Posterior cingulate gyrus (tissue), 11 donors: ENCODE measurements at regions not wholly inside any gene's neighbourhood (a gene's known extent, or its start where the extent isn't known, plus 50 kb on each side); places are given as distances from the start of the nearest gene placed in this dataset.

Experiments used
- DNase-seq, 10 donors: peaks; one replicate each; pipeline versions ENCODE4 v3.0.0 to v3.0.0-alpha.2; 2020 to 2021; ENCODE audit warnings: mixed read lengths in 3 of 10
- intact Hi-C: fragments of 100-400 bp; cut with DNase I; formaldehyde crosslinking; loops from one replicate; pipeline ENCODE4 v1.15.1; 2023

GRCh38 chr1:222123111-222123510 is 381.2 kb upstream of the DUSP10 start:
- DNase-seq, result no peak
- intact Hi-C loops, result no loop called here

- DNase-seq, result no peak
- intact Hi-C loops, result no loop called here
These were observed 375.9 kb upstream of the DUSP10 start for GRCh38 chr1:222117809-222118208.

DNA sequence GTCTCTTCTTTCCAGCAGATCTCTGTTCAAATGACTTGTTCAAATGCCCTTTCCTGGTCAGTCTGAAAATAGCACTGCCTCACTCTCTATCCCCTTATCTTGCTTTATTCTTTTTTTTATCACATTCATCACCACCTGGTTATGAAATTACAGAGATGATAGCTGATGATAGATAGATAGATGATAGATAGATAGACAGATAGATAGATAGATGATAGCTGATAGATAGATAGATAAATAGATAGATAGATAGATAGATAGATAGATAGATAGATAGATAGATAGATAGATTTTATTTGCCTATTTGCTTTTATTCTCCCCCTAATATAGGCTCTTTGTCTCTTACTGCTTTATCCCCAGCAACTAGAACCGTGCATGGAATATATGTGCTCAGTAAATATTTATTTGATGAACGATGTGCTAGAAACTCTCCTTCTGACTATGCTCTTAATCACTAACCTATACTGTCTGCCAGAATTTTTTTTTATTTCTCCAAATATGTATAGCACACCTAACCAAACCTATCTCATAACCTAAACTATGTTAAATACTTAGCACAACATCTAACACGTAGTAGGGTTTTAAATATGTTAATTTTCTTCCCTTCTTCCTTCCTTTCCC is 372.8 kb upstream of the DUSP10 start:
- intact Hi-C loops, result no loop called here
- DNase-seq, result no peak

- intact Hi-C loops, result loop anchor here (10.0 kb wide), 1 partner anchor 345 kb away; no protein-coding TSS in a partner anchor
- no peak for DNase-seq
These were observed 367.9 kb upstream of the DUSP10 start for GRCh38 chr1:222109836-222110235.

DNA sequence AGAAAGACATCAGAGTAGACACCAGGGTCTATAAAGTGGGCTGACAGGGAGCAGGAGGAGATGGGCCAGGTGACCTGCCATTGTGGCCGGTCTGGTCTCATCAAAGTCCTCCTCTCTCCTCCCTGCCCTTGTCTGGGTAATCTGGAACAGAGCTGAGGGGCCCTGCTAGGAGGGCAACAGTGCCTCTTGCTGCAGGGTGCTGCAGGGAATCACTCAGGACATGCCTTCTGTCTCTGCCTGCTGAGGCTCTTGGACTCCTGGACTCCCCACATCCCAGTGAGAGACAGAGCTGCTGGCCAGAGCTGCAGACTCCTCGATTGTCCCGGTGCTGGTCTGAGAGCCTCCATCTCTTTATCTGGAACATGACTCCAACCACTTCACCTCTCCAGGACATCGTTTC is 366.1 kb upstream of the DUSP10 start:
- intact Hi-C loops, result loop anchor here (10.0 kb wide), 1 partner anchor 347 kb away; no protein-coding TSS in a partner anchor
- DNase-seq, result no peak

DNA sequence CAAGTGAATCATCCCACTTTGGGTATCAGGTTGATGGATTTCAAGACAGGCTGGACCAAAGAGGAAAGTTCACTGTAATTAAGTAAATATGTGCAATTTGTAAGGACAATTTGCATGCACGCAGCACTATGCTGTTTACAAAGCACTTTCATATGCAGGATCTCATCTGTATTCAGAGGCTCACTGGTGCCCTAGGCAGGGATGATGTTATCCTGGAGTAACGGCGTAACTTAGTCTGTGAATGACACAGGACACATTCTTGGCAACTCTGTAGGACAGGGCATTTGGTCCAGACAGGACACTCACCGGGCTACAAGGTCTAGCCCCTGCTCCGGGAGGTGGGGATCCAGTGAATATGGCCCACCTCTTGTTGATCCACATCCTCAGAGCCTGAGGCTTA is 365.4 kb upstream of the DUSP10 start:
- intact Hi-C loops, result loop anchor here (10.0 kb wide), 1 partner anchor 348 kb away; no protein-coding TSS in a partner anchor
- DNase-seq, result no peak

DNA sequence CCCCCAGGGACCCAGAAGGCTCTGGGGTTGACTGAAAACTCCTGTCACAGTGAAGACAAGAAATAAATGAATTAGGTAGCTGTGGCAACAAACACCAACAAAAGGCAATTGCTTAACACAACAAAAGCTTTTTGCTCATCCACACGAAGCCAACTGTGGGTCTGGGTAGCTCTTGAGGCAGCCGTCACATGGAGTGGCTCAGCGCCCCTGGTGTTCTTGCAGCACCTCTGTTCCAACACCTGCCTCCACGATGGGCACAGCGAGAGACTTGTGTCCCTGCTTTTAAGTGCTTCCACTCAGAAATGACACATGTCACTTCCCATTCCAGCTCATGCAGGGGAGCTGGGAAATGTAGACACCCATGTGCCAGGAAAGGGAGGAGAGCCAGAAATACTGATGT is 364.5 kb upstream of the DUSP10 start:
- intact Hi-C loops, result loop anchor here (10.0 kb wide), 1 partner anchor 348 kb away; no protein-coding TSS in a partner anchor
- no peak for DNase-seq

DNA sequence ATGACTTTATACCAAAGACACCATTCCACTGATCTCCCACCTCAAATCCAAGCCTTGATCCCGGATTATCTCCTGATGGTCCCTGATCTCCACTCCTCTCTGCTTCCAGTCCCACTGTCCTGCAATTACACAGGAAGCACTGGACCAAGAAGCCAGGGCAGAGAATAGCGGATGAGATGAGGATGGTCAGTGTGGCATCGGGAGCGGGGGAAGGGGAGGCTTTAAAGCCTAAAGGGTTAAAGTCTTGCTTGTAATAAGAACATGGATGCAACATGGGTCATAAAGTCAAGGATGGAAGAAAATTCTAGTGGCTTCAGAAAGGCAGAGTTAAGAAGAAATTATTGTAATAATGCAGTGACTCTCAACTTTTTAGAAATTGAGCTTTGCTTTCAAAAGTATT is 364.0 kb upstream of the DUSP10 start:
- intact Hi-C loops, result loop anchor here (10.0 kb wide), 1 partner anchor 349 kb away; no protein-coding TSS in a partner anchor
- no peak for DNase-seq

DNA sequence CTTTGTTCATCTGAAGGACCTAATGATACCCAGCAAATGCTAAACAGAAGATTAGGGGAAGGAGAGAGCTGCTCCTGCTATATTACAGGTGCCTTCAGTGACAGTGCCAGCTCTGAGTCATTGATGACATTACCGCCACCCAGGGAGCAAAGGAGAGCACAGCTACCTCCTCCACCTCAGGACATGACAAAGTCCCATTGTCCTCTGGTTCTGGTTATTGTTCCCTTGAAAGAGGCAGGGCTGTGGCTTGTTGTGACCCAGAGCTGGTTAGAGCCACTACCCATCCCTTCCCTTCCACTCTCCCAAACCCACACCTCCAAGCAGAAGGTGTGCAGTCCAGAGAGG is 363.5 kb upstream of the DUSP10 start:
- intact Hi-C loops, result loop anchor here (10.0 kb wide), 1 partner anchor 349 kb away; no protein-coding TSS in a partner anchor
- no peak for DNase-seq

DNA sequence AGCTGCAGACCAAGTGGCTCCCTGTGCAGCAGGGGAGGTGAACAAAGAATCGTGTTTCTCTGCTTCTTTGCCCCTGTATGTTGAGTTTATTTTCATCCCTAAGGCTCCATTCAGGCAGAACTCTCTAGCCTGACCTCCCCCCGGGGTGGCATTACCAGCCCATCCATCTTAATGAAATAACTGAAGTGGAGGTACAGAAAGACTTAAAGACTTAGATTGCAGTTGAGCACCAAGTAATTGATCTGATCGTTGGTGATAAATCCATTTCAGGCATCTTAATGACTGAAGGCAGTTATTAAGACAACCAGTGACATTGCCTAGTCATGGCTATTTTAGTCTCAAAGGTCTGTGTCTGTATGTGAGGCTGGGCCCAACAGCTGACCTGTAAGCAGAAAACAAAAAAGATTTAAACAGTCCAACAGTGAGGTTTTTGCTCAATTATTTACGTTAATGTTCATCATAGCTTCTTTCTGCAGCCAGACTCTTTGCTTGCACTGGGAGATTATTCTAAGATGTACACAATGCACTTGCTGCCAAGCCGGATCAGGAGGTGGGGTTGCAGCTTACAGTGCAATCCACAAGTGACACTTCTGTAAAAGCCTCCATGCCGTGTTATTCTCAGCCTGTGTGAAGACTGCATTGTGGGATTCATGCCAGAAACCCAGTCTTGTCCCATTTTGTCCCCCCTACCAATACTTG is 363.0 kb upstream of the DUSP10 start:
- no peak for DNase-seq
- intact Hi-C loops, result loop anchor here (10.0 kb wide), 1 partner anchor 350 kb away; no protein-coding TSS in a partner anchor

GRCh38 chr1:222104097-222104496 is 362.2 kb upstream of the DUSP10 start:
- DNase-seq, result no peak
- intact Hi-C loops, result loop anchor here (10.0 kb wide), 1 partner anchor 351 kb away; no protein-coding TSS in a partner anchor

DNA sequence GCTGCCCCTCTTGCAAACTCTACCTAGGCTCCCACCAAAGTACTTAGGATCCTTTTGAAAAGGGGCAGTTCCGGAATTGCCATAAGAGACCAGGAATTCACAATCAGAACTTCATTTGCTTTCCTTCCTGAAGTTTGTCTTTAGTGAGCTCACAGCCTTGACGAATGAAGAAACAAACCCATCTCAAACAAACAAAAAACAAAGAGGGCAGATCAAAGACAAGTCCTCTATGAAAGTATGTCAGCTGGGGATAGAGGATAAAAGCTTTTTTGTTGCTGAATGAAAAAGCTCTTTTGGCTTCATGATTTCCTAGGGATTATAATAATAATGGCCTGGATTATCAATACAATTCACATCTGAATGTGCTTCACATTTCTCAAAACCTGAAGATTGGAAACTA is 357.9 kb upstream of the DUSP10 start:
- intact Hi-C loops, result loop anchor here (10.0 kb wide), 1 partner anchor 355 kb away; no protein-coding TSS in a partner anchor
- DNase-seq, result no peak

GRCh38 chr1:222098404-222098803 is 356.5 kb upstream of the DUSP10 start:
- no peak for DNase-seq
- intact Hi-C loops, result no loop called here

GRCh38 chr1:222097588-222097987 is 355.7 kb upstream of the DUSP10 start:
- no peak for DNase-seq
- intact Hi-C loops, result no loop called here

GRCh38 chr1:222096883-222097282 is 355.0 kb upstream of the DUSP10 start:
- intact Hi-C loops, result no loop called here
- DNase-seq, result no peak

- DNase-seq, result no peak
- intact Hi-C loops, result no loop called here
These were observed 354.5 kb upstream of the DUSP10 start for GRCh38 chr1:222096476-222096772.

- DNase-seq, result peak in 2 of 10 donors; percentile 43 to 46
These were observed 354.0 kb upstream of the DUSP10 start for GRCh38 chr1:222095606-222096475.

GRCh38 chr1:222093518-222093917 is 351.6 kb upstream of the DUSP10 start:
- intact Hi-C loops, result no loop called here

More at GRCh38 chr1:222095606-222096475, 354.0 kb upstream of the DUSP10 start:
- intact Hi-C loops, result no loop called here

GRCh38 chr1:222090103-222090502 is 348.2 kb upstream of the DUSP10 start:
- intact Hi-C loops, result no loop called here
- no peak for DNase-seq

More at GRCh38 chr1:222093518-222093917, 351.6 kb upstream of the DUSP10 start:
- DNase-seq, result no peak

DNA sequence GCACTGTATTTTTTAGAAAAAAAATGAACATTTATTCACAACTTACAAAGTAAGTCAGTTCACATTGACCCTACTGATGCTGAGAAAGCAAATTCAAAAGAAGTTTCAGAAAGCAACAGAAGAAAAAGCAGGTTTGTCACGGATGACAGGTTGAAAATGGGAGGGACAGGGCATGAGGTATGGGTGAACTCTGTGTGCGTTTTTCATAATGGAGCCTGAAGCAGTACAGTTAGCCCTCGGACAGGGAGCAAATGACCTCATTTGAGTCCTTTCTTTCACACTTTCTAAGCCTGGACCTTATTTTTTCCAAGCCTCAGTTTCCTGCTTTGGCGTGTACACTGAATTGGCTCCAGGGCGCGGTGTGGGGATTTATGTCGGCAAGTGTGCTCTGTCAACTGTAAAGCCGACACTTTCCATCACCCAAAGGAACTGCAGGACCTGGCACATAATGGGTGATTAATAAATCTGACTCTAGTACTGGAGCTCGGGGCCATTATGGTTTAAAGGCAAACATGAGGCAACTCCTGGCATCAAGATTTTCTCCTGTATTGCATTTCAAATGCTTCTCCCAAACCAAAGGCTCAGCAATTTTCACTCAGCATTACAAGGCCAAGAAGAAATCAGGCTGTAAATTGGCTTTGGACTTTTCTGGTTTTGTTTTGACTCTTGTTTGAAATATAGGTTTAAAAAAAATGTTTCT is 345.5 kb upstream of the DUSP10 start:
- intact Hi-C loops, result no loop called here
- no peak for DNase-seq
